ENCODE measurements at regions not wholly inside any gene's neighbourhood (a gene's known extent, or its start where the extent isn't known, plus 50 kb on each side); places are given as distances from the start of the nearest gene placed in this dataset.

GRCh38 chr21:38120984-38121855 is 135.6 kb upstream of the KCNJ15 start:
- DNase-seq (peak in 3 of 5 donors; percentile 33 to 40 (median 39)), FAIRE-seq (no peak)
- no peak overlapping the region for H3K9ac ChIP-seq (ENCODE audit: low read length in 3 of 3)
- intact Hi-C loops (cut with DNase I) = no loop called here
- no peak overlapping the region for H3K4me3 ChIP-seq (ENCODE audit: low read length in 3 of 3)
- H3K27ac ChIP-seq (ENCODE audit: low read depth in 2 of 2, low read length in 2 of 2) = no peak overlapping the region
- no peaks in the 10 kb centered on the region for H3K9me3 ChIP-seq (ENCODE audit: control insufficient read depth in 2 of 3, insufficient read depth in 1 of 3, low read length in 3 of 3)
- H3K36me3 ChIP-seq (ENCODE audit: control insufficient read depth in 2 of 3, insufficient read depth in 3 of 3, low read length in 3 of 3) = no peaks in the 10 kb centered on the region
- no peaks in the 10 kb centered on the region for H3K4me1 ChIP-seq (ENCODE audit: control insufficient read depth in 2 of 3, insufficient read depth in 2 of 3, low read depth in 1 of 3, low read length in 3 of 3)
- TF ChIP-seq, protein P1, sequence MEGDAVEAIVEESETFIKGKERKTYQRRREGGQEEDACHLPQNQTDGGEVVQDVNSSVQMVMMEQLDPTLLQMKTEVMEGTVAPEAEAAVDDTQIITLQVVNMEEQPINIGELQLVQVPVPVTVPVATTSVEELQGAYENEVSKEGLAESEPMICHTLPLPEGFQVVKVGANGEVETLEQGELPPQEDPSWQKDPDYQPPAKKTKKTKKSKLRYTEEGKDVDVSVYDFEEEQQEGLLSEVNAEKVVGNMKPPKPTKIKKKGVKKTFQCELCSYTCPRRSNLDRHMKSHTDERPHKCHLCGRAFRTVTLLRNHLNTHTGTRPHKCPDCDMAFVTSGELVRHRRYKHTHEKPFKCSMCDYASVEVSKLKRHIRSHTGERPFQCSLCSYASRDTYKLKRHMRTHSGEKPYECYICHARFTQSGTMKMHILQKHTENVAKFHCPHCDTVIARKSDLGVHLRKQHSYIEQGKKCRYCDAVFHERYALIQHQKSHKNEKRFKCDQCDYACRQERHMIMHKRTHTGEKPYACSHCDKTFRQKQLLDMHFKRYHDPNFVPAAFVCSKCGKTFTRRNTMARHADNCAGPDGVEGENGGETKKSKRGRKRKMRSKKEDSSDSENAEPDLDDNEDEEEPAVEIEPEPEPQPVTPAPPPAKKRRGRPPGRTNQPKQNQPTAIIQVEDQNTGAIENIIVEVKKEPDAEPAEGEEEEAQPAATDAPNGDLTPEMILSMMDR (IDR thresholded peaks at IDR 0.05; ENCODE audit: borderline replicate concordance, extremely low read depth, insufficient read depth) = no peak
- H3K27me3 ChIP-seq (ENCODE audit: control insufficient read depth, insufficient read depth, low read length) = no peaks in the 10 kb centered on the region

GRCh38 chr21:38121888-38122720 is 134.7 kb upstream of the KCNJ15 start:
- Histone ChIP-seq H3K27me3 (ENCODE audit: control insufficient read depth, insufficient read depth, low read length) (no peaks in the 10 kb centered on the region), H3K4me1 (ENCODE audit: control insufficient read depth in 2 of 3, insufficient read depth in 2 of 3, low read depth in 1 of 3, low read length in 3 of 3) (no peaks in the 10 kb centered on the region), H3K9me3 (ENCODE audit: control insufficient read depth in 2 of 3, insufficient read depth in 1 of 3, low read length in 3 of 3) (no peaks in the 10 kb centered on the region), H3K27ac (ENCODE audit: low read depth in 2 of 2, low read length in 2 of 2) (no peak overlapping the region), H3K4me3 (ENCODE audit: low read length in 3 of 3) (no peak overlapping the region), H3K9ac (ENCODE audit: low read length in 3 of 3) (no peak overlapping the region), H3K36me3 (ENCODE audit: control insufficient read depth in 2 of 3, insufficient read depth in 3 of 3, low read length in 3 of 3) (no peaks in the 10 kb centered on the region)
- DNase-seq (no peak), FAIRE-seq (no peak)
- TF ChIP-seq, protein P1 (IDR thresholded peaks at IDR 0.05; ENCODE audit: borderline replicate concordance, extremely low read depth, insufficient read depth) = no peak
- intact Hi-C loops (cut with DNase I) = no loop called here

DNA sequence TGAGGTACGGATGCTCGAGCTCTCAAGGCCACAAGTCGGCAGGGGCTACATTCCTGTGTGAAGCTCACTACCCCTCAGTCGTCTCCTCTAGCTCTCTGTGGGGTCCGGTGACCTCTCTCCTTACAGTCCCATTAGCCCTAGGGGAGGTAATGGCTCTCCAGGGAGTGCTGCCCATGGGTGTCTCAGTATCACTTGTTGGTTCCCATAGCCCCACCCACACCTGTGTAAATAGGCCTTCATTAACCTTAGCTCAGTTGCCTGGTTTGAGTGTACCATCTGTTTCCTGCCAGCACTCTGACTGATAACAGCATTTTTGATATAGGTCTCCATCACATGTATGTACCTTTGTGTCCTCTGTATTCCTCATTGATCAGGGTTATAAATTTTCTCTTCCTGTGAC is 133.2 kb upstream of the KCNJ15 start:
- Histone ChIP-seq H3K4me1 (ENCODE audit: control insufficient read depth in 2 of 3, insufficient read depth in 2 of 3, low read depth in 1 of 3, low read length in 3 of 3) (no peaks in the 10 kb centered on the region), H3K36me3 (ENCODE audit: control insufficient read depth in 2 of 3, insufficient read depth in 3 of 3, low read length in 3 of 3) (no peaks in the 10 kb centered on the region), H3K4me3 (ENCODE audit: low read length in 3 of 3) (no peak overlapping the region), H3K9me3 (ENCODE audit: control insufficient read depth in 2 of 3, insufficient read depth in 1 of 3, low read length in 3 of 3) (no peaks in the 10 kb centered on the region), H3K27ac (ENCODE audit: low read depth in 2 of 2, low read length in 2 of 2) (no peak overlapping the region), H3K27me3 (ENCODE audit: control insufficient read depth, insufficient read depth, low read length) (no peaks in the 10 kb centered on the region), H3K9ac (ENCODE audit: low read length in 3 of 3) (no peak overlapping the region)
- intact Hi-C loops (cut with DNase I) = no loop called here
- DNase-seq (no peak), FAIRE-seq (no peak)
- TF ChIP-seq, protein P1 (IDR thresholded peaks at IDR 0.05; ENCODE audit: borderline replicate concordance, extremely low read depth, insufficient read depth) = no peak
